Lower leg skin (tissue), 3 donors: ENCODE measurements at regions not wholly inside any gene's neighbourhood (a gene's known extent, or its start where the extent isn't known, plus 50 kb on each side); places are given as distances from the start of the nearest gene placed in this dataset.

ENCODE experiments used
- CTCF ChIP-seq, 3 donors: fragments of 450-650 bp; IDR thresholded peaks; one replicate each; pipeline ENCODE4 v1.5.1; 2016; ENCODE audit warnings: antibody characterized with exemption in 3 of 3, mild to moderate bottlenecking in 3 of 3, moderate library complexity in 2 of 3
- POLR2A ChIP-seq, 2 donors: fragments of 450-650 bp; IDR thresholded peaks; one replicate each; pipeline ENCODE4 v1.6.1; 2016 to 2017; ENCODE audit warnings: antibody characterized with exemption in 2 of 2, mild to moderate bottlenecking in 1 of 2, moderate library complexity in 1 of 2

- TF ChIP-seq CTCF (IDR thresholded peaks at IDR 0.05) (no peak), POLR2A (IDR thresholded peaks at IDR 0.05) (no peak)
These were observed 271.2 kb downstream of the GLI2 start for GRCh38 chr2:121006743-121007489.
